ENCODE measurements at regions not wholly inside any gene's neighbourhood (a gene's known extent, or its start where the extent isn't known, plus 50 kb on each side); places are given as distances from the start of the nearest gene placed in this dataset.
A peak's percentile ranks its signal among the peaks of the same experiment; 100 is the strongest.

GRCh38 chr13:73261739-73262216, 203.0 kb downstream of the KLF5 start:
- no peak overlapping the region for H3K27ac Mint-ChIP-seq
- H3K27me3 Mint-ChIP-seq = peaks cover 1% of the 10 kb centered on the region
- H3K4me1 Mint-ChIP-seq = no peaks in the 10 kb centered on the region
- H3K9me3 Mint-ChIP-seq = no peaks in the 10 kb centered on the region
- no peaks in the 10 kb centered on the region for H3K36me3 Mint-ChIP-seq
- no peak overlapping the region for H3K4me3 Mint-ChIP-seq

- Mint-ChIP-seq H3K4me1 (no peaks in the 10 kb centered on the region), H3K27me3 (peaks cover 1% of the 10 kb centered on the region), H3K4me3 (no peak overlapping the region), H3K27ac (no peak overlapping the region), H3K36me3 (no peaks in the 10 kb centered on the region), H3K9me3 (no peaks in the 10 kb centered on the region)
These were observed 200.5 kb downstream of the KLF5 start for GRCh38 chr13:73259061-73260017.

- no peaks in the 10 kb centered on the region for H3K36me3 Mint-ChIP-seq
- peaks cover 1% of the 10 kb centered on the region for H3K27me3 Mint-ChIP-seq
- no peak overlapping the region for H3K4me3 Mint-ChIP-seq
- H3K9me3 Mint-ChIP-seq = no peaks in the 10 kb centered on the region
- H3K27ac Mint-ChIP-seq = no peak overlapping the region
- H3K4me1 Mint-ChIP-seq = no peaks in the 10 kb centered on the region
These were observed 199.6 kb downstream of the KLF5 start for GRCh38 chr13:73258406-73258805.

GRCh38 chr13:73254827-73255226, 196.0 kb downstream of the KLF5 start:
- Mint-ChIP-seq H3K27ac (no peak overlapping the region), H3K4me3 (no peak overlapping the region), H3K9me3 (no peaks in the 10 kb centered on the region), H3K4me1 (no peaks in the 10 kb centered on the region), H3K27me3 (no peaks in the 10 kb centered on the region), H3K36me3 (no peaks in the 10 kb centered on the region)

GRCh38 chr13:73251626-73252265, 192.9 kb downstream of the KLF5 start:
- Mint-ChIP-seq H3K4me3 (no peak overlapping the region), H3K27me3 (no peaks in the 10 kb centered on the region), H3K27ac (no peak overlapping the region), H3K4me1 (no peaks in the 10 kb centered on the region), H3K36me3 (no peaks in the 10 kb centered on the region), H3K9me3 (no peaks in the 10 kb centered on the region)

- no peaks in the 10 kb centered on the region for H3K9me3 Mint-ChIP-seq
- no peaks in the 10 kb centered on the region for H3K36me3 Mint-ChIP-seq
- H3K27me3 Mint-ChIP-seq = no peaks in the 10 kb centered on the region
- H3K4me1 Mint-ChIP-seq = no peaks in the 10 kb centered on the region
- no peak overlapping the region for H3K4me3 Mint-ChIP-seq
- no peak overlapping the region for H3K27ac Mint-ChIP-seq
These were observed 191.3 kb downstream of the KLF5 start for GRCh38 chr13:73250061-73250460.

- H3K4me3 Mint-ChIP-seq = no peak overlapping the region
These were observed 190.1 kb downstream of the KLF5 start for GRCh38 chr13:73248711-73249580.

GRCh38 chr13:73248154-73248553, 189.3 kb downstream of the KLF5 start:
- Mint-ChIP-seq H3K27me3 (no peaks in the 10 kb centered on the region), H3K9me3 (no peaks in the 10 kb centered on the region), H3K27ac (no peak overlapping the region), H3K36me3 (no peaks in the 10 kb centered on the region), H3K4me3 (no peak overlapping the region), H3K4me1 (no peaks in the 10 kb centered on the region)

More at GRCh38 chr13:73248711-73249580, 190.1 kb downstream of the KLF5 start:
- no peaks in the 10 kb centered on the region for H3K4me1 Mint-ChIP-seq
- no peak overlapping the region for H3K27ac Mint-ChIP-seq
- no peaks in the 10 kb centered on the region for H3K27me3 Mint-ChIP-seq
- H3K9me3 Mint-ChIP-seq = no peaks in the 10 kb centered on the region
- H3K36me3 Mint-ChIP-seq = no peaks in the 10 kb centered on the region

- H3K9me3 Mint-ChIP-seq = no peaks in the 10 kb centered on the region
- no peaks in the 10 kb centered on the region for H3K36me3 Mint-ChIP-seq
- no peaks in the 10 kb centered on the region for H3K27me3 Mint-ChIP-seq
- H3K27ac Mint-ChIP-seq = no peak overlapping the region
- no peaks in the 10 kb centered on the region for H3K4me1 Mint-ChIP-seq
- no peak overlapping the region for H3K4me3 Mint-ChIP-seq
These were observed 186.4 kb downstream of the KLF5 start for GRCh38 chr13:73245246-73245645.

- H3K27me3 Mint-ChIP-seq = no peaks in the 10 kb centered on the region
- H3K4me1 Mint-ChIP-seq = no peaks in the 10 kb centered on the region
- H3K4me3 Mint-ChIP-seq = no peak overlapping the region
- no peaks in the 10 kb centered on the region for H3K9me3 Mint-ChIP-seq
- H3K36me3 Mint-ChIP-seq = no peaks in the 10 kb centered on the region
- no peak overlapping the region for H3K27ac Mint-ChIP-seq
These were observed 185.7 kb downstream of the KLF5 start for GRCh38 chr13:73244467-73244866.

- no peaks in the 10 kb centered on the region for H3K9me3 Mint-ChIP-seq
- H3K27me3 Mint-ChIP-seq = no peaks in the 10 kb centered on the region
- no peaks in the 10 kb centered on the region for H3K36me3 Mint-ChIP-seq
- H3K4me1 Mint-ChIP-seq = no peaks in the 10 kb centered on the region
- no peak overlapping the region for H3K27ac Mint-ChIP-seq
- H3K4me3 Mint-ChIP-seq = no peak overlapping the region
These were observed 183.8 kb downstream of the KLF5 start for GRCh38 chr13:73242515-73243015.

GRCh38 chr13:73240193-73240592, 181.4 kb downstream of the KLF5 start:
- Mint-ChIP-seq H3K9me3 (no peaks in the 10 kb centered on the region), H3K27me3 (no peaks in the 10 kb centered on the region), H3K4me3 (no peak overlapping the region), H3K27ac (no peak overlapping the region), H3K36me3 (no peaks in the 10 kb centered on the region), H3K4me1 (no peaks in the 10 kb centered on the region)

- Mint-ChIP-seq H3K27ac (no peak overlapping the region), H3K4me3 (no peak overlapping the region), H3K27me3 (no peaks in the 10 kb centered on the region), H3K4me1 (peaks cover 17% of the 10 kb centered on the region), H3K36me3 (no peaks in the 10 kb centered on the region), H3K9me3 (no peaks in the 10 kb centered on the region)
These were observed 176.6 kb downstream of the KLF5 start for GRCh38 chr13:73235385-73235784.

GRCh38 chr13:73231471-73231870, 172.7 kb downstream of the KLF5 start:
- H3K27me3 Mint-ChIP-seq = no peaks in the 10 kb centered on the region
- H3K9me3 Mint-ChIP-seq = no peaks in the 10 kb centered on the region
- H3K4me3 Mint-ChIP-seq = no peak overlapping the region
- H3K4me1 Mint-ChIP-seq = peaks cover 48% of the 10 kb centered on the region
- H3K27ac Mint-ChIP-seq = no peak overlapping the region
- no peaks in the 10 kb centered on the region for H3K36me3 Mint-ChIP-seq

- peaks cover 48% of the 10 kb centered on the region for H3K4me1 Mint-ChIP-seq
These were observed 171.9 kb downstream of the KLF5 start for GRCh38 chr13:73230716-73231115.

More at GRCh38 chr13:73230716-73231115, 171.9 kb downstream of the KLF5 start:
- Mint-ChIP-seq H3K27me3 (no peaks in the 10 kb centered on the region), H3K9me3 (no peaks in the 10 kb centered on the region), H3K27ac (peak overlapping the region; percentile 89), H3K36me3 (no peaks in the 10 kb centered on the region), H3K4me3 (no peak overlapping the region)

Data from activated naive CD4-positive, alpha-beta T cell treated with anti-CD3 and anti-CD28 coated beads, Interleukin-2, amount 50 U/mL, for 24 hours (primary cell).